HG02759 (cell line): ENCODE measurements at regions not wholly inside any gene's neighbourhood (a gene's known extent, or its start where the extent isn't known, plus 50 kb on each side); places are given as distances from the start of the nearest gene placed in this dataset.
"Not testable (repeated sequence)": the region's sequence is repeated elsewhere in the genome, so short reads cannot be mapped to it uniquely, and the experiment has no call there.

Experiments
- ATAC-seq: cut with Tn5 transposase; IDR thresholded peaks from one replicate; pipeline ENCODE4 v1.9.1; 2021; ENCODE audit warnings: mild to moderate bottlenecking, moderate library complexity; ENCODE audit not compliant: unreplicated experiment

DNA sequence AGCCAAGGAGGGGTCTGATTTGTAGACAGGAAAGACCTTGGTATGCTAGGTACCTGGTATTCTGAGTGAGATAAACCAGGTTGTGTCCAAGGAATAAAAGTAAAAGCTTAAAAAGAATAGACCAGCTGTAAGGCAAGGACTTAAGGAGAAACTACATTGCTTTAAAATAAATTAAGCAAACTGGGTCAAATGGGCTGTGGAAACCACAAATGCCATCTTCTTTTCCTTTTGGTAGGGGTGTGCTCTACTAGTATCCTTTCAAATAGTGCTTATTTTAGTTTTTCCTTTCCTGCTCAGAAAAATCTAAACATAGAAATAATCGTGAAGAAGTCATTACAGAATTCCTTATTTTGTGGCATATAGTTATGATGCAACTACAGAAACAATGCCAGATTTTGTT is 138.6 kb upstream of the KLF12 start:
- no peak for ATAC-seq

DNA sequence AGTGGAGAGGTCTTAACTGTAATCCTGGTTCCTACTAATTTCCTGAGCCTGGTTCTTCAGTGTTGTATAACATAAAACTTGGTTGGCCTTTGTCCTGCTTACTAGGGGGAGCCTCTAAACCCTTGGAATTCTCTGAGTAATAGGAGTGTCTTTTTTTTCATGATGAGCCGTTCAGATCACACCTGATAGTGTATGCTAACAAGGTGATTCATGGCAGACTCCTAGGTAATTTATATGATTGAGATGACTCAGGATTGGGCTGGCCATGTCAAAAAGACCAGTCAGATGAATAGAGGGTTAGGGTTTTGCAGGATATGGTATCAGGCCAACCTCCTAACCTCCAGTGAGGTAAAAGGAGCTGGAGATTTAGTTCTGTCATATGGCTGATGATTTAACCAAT is 135.8 kb upstream of the KLF12 start:
- no peak for ATAC-seq

DNA sequence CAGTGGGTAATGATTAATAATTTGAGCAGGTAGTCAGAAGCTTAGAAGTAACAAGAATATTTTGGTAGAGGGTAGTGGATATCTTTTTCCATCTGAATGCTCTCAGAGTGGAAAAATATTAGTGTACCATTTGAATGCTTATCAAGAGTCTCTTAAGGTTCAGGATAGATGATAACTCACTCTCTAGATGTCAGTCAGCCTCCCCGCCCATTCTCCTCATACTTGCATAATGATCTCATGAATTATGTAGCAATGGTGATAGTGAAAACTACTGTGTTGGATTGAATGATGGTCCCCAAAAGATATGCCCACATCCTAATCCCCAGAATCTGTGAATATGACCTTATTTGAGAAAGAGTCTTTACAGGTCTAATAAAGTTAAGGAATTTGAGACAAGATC is 132.7 kb upstream of the KLF12 start:
- ATAC-seq, result no peak

DNA sequence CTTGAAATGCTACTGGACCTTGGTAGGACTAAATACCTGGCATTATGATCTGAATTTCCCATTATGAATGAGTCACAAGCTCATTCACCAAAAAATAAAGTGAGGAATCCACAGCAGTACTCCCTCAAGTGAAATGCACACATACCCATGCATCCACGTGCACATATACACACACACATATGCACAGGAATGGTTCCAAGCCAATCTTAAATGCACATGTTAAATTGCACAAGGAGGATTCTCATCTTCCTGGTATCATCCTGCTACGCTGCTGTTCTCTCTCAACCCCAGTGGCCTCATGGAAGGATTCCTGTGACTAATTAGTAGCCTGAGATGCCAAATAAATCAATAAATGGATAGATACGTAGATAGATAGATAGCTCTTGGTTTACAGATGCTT is 132.1 kb upstream of the KLF12 start:
- no peak for ATAC-seq

DNA sequence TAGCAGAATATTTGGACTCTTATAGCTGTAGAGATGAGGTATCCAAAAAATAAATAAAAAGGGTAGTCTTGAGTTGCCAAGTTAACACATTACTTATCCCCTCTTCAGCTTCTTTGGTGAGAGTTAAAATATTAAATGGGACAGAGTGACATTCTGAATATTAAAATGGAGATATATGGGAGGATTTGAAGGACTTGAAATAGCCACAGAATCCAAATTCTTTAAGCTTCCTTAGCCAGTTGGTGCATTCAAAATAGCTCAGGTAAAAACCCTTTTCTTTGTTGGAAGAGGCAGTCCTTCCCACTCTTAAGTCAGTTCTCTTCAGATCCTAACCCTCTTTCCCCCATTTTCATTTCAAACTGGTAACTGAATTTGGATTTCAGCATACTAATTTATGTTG is 130.1 kb upstream of the KLF12 start:
- no peak for ATAC-seq

DNA sequence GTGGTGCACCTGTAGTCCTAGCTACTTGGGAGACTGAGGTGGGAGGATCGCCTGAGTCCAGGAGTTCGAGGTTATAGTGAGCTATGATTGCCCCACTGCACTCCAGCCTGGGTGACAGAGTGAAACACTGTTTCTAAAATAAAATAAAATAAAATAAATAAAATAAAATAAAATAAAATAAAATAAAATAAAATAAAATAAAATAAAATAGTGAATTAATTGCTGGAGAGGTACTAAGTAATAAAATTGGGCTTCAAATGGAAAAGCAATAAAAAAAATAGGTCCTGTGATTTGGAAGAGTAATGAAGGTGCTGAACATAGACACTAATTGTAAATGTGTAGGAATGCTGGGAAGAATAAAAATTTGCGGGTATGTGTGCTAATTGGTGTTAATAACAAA is 126.2 kb upstream of the KLF12 start:
- not testable (repeated sequence) for ATAC-seq

DNA sequence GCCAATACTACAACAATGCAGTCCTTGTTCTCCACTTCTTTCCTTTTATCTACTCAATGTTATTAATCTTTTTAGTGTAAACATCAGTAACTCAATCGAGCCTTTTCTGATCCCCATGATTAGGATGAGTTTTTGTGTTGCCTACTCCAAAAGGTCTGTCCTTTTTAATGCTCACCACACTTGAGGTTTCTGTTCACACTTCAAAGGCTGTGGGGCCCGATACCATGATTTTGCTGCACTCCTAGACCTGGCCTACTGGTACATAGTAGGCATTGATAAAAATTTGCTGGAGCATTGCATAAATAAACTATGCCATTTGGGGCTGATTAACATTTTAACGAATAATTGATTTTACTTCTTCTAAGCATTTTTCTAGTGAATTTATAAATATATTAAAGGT is 125.4 kb upstream of the KLF12 start:
- no peak for ATAC-seq

DNA sequence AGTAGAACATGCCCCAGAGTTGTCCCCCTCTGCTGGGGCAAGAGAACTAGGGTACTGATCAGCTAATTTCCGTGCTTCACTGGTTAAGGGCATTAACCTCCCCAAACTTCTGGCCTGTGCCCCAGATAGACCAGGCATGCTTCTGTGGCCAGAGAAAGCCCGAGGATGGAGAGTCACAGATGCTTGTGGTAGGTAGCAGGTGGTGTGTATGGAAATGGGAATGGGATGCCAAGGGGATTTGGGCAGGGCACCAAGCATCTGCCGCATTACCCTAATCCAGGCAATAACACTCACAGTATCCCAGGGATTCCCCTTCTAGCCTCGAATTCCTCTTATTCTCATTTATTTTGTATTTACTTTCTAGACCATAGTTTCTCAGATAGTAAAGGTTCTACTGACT is 124.8 kb upstream of the KLF12 start:
- no peak for ATAC-seq

DNA sequence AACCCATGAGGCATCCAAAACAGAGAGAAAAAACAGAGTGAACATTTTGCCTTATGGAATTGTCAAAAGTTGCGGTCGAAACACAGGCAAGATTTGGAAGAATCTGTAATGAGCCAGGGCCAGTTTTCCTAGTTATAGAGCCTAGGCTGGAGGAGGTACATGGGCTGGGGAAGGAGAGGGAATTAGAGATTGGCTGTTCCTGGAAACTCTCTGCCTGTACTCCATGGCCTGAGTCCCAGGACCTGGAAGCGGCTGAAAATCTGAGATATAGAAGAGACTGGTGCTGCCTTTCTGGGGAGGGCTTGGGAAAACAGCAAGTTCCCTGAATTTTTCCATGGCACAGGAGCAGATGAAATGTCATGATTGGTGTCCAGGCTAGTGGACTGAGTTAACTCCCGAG is 122.8 kb upstream of the KLF12 start:
- ATAC-seq, result no peak

DNA sequence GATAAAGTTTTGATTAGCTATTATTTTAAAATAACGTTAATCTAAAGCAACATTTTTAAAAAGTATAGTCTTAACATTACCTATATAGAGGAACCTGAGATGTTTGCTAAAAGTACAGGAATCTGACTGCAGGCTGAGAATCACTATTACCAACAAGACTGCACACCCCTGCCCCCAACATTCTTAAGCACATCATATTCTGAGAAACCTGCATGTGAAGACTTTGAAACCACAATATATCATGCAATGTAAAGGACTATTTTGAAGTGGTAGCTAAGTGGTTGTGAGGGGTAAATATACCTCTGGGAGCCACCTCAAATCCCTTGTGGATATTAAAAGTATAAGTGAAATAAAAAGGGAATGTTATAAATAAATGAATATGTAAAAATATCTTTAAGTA is 119.0 kb upstream of the KLF12 start:
- ATAC-seq, result no peak

DNA sequence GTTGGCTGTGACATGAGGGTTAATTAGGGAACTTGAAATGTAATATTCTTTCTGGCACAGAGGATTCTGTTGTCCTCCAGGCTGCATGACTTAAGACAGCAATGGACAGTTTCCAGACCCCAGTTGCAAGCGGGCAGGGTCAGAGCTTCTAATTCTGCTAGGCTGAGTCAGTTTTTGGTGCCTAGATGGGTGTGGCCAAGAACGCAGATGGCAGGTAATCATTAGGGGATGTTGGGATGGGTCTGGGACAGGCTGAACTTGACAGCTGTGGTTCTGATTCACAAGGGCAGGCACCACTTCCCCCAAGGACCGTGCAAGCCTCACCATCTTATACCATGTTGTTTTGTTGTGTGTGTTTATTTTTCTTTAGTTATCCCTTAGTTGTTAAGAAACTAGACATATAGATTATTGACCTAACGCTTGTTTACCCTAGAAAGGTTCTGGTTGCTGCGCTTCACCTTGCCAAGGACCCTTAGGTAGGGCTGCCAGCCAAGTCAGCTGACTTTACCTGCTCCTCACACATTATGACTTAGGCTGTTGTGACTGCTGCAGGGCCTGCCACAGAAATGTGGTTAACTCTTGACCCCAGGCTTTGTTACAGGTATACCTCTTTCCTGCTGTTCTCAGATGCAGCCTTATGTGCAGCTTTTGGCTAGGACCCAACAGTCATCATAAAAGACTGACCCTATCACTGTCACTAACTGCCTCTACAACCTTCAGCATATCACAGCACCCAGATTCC is 117.7 kb upstream of the KLF12 start:
- ATAC-seq, result no peak

DNA sequence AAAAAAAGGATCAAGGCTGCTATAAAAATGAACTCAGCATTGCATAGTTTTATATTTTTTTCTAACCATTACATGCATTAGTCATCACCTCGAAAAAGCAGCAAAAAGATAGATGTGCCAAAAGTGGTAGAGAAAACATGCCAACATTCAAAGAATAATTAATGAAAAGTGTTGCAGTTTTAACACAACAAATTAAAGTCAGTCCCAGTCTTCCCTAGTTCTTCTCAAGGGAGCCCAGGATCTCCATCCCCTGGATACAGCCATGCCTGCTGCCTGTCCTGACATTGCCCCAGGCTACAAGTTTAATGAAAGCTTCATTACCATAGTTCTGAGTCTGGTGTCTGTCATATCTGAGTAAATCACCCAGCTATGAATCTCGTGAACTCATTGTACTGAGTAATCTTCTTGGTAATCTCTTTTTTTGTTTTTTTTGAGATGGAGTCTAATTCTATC is 116.6 kb upstream of the KLF12 start:
- no peak for ATAC-seq

DNA sequence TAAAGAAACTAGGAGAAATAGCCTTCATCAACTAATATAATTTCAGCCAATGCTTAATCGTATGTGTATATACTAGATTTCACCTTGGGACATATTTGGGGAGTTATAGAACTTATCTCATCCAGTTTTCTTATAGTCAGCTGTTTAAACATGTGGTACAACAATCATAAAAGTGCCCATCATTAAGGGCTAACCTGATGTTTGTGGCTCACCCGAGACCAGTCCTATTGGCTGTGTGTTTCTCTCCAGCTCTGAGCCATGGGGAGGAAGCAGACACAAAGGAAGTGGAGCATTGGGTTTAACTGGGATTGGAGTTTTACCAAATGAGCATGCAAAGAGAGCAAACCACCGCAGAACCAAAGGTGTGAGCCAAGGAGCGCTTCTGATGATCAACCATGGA is 114.3 kb upstream of the KLF12 start:
- ATAC-seq, result no peak

DNA sequence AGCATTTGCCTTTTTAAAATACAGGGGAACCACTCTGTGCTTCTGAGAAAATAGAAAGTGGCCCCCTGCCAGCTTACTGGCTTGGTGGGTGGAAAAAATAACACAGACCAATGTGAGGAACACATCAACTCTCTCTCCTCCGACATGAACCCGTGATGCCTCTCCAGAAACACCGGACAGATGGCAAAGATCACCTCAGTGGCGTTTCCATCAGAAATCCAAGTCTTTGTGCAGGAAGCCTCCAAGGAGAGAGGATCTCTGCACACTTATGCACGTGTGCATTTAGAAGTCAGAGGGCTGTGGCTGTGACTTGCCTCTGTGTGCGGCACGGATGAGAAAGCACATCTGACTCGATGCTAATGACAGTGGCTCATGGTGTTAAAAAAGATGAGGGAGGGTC is 112.3 kb upstream of the KLF12 start:
- ATAC-seq, result no peak

DNA sequence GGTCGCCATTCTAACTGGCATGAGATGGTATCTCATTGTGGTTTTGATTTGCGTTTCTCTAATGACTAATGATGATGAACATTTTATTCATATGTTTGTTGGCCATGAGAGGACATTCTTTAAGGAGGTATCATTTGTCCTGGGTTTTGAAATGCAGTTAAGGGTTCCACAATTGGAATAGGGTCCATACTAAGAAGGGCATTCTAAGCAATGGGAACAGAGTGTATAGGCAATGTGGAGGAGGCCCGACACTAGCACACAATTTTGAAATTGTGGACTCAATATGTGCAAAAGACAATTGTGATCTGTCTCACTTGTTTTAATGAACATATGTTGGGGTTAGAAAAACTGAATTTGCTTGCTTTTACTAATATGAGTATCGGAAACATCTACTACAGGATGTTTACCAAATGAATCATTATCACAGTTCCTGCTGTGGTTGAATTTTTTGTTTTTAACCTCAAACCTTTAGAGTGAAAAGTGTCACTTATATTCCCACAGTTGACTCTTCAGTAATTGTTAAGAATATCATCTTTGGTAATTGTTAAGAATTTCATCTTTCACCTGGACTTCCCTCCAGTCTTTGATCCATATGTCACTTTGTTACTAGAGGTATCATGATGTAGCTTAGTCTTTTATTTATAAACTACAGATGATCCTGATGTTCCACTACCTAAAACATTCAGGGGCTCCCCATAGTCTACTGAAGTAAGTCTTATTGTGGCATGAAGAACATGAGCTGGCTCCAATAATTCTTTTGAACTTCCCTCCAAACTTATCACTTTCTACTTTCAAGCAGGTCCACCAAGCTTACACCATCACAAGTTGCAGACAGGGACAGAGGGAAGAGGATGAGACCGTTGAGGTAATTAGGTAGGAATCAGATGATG is 109.7 kb upstream of the KLF12 start:
- no peak for ATAC-seq

DNA sequence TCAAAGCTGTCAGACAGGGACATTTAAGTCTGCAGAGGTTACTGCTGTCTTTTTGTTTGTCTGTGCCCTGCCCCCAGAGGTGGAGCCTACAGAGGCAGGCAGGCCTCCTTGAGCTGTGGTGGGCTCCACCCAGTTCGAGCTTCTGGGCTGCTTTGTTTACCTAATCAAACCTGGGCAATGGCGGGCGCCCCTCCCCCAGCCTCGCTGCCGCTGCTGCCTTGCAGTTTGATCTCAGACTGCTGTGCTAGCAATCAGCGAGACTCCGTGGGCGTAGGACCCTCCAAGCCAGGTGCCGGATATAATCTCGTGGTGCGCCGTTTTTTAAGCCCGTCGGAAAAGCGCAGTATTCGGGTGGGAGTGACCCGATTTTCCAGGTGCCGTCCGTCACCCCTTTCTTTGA is 107.1 kb upstream of the KLF12 start:
- ATAC-seq, result not testable (repeated sequence)

DNA sequence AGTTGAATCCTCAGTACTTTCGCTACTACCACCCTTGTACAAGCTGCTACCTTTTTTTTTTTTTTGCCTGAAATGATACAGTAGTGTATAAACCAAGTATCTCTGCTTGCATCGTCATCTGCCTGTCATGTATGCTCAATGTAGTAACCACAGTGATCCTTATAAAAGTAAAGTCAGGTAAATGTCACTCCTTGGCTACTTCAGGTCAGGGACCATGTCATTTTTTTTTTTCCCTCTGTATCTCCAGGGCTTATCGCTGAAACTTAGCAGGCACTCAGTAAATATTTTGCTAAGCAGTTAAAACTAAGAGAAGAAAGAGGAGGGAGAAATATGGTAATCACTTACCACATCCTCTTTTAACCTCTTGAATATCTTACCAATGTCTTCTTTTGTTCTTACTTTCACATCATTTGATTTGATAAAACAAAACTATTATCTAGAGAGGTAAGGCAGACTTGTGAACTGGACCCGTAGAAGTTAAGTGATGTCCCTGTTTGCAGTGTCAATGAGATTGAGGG is 96.8 kb upstream of the KLF12 start:
- no peak for ATAC-seq

DNA sequence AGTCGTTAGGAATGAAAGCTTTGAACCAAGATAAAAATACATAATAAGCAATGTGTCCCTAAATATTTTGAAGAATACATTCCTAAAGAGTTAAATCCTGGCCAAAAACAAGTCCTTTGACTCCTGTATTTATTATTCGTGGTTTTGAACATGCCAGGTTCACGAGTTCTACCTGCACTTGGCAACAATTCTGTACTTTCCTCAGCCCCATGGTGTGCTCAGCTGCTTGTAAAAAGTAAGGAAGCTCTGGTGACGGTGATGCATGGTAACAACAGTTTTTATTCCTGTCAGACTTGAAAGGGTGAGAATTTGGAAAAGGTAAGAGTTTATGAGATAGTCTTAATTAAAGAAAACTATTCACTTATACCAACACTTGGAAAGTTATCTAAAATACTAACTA is 95.0 kb upstream of the KLF12 start:
- no peak for ATAC-seq

DNA sequence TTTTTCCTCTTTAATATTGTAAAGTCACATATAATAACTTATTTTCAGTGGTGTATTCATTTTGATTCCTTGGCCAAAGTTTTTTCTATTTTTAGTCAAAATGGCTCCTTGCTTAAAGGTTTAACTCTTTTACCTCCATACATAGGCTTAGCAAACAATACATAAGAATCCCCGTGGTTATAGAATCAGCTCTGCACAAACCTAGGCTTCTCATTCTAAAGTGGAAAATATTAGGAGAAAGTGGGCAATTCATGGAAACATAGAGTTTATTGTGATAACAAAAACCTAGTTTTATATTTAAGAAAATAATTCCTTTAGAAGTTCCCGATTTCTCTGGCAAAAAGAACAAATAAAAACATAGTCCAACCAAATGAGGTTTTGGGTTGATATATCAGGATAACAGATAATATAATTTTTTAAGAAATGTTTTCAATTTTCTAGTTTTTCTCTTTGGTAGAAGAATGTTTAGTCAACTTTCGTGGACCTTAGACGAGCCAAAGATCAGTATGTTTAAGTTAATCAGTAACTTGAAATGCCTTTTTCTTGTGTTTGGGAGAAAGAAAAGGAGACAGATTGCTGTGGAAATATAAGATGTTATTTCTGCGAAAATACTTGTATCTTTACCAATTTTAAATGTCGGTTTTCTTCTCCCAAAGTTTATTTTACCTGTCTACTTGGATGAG is 93.4 kb upstream of the KLF12 start:
- no peak for ATAC-seq

DNA sequence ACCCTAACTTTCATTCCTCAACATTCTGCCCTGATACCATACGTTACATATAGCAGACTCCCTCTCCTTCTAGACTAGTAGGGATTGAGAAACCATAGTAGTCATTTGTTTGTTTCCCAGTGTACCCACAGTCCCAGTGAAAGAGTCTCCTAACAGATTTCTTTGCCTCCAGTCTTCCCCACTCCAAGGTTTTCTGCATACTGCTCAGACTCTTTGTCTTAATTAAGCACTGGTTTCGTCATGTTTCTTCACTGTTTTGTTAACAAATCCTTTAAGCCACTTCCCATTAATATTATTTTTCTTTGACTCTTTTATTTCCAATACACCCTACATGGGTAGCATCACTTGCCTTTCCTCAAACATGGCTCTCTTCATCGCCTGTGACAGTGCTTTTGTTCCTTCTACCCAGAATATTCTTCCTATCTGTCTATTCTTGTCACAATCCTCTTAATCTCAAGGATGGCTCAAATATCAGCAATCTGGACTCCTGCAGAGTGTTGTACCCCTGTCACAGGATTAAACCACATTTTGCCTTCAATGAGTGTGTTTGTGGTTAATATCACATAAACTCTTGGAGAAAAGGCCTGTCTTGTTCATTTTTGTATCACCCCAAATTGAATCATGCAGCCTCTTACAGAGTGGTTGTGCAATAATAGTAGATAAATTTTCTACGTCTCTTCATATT is 92.7 kb upstream of the KLF12 start:
- ATAC-seq, result no peak

DNA sequence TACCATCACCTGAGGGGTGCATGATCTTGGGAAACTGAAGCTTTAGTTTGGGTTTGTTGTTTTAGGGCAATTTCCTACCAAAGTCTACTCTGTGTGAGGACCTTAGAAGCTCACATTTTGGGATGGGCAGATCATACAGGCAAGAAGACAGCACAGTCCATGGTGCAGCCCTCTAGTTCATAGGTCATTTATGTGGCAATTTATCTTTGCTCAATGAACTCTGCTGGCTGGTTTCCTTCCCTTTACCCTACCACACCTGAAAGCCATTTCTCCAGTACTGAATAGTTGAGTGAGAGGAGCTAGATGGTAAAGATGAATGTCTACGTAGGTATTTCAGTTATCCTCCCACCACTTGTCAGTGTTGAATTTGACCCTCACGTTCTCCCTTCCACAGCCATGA is 87.5 kb upstream of the KLF12 start:
- ATAC-seq, result no peak
